ENCODE measurements at regions not wholly inside any gene's neighbourhood (a gene's known extent, or its start where the extent isn't known, plus 50 kb on each side); places are given as distances from the start of the nearest gene placed in this dataset.

DNA sequence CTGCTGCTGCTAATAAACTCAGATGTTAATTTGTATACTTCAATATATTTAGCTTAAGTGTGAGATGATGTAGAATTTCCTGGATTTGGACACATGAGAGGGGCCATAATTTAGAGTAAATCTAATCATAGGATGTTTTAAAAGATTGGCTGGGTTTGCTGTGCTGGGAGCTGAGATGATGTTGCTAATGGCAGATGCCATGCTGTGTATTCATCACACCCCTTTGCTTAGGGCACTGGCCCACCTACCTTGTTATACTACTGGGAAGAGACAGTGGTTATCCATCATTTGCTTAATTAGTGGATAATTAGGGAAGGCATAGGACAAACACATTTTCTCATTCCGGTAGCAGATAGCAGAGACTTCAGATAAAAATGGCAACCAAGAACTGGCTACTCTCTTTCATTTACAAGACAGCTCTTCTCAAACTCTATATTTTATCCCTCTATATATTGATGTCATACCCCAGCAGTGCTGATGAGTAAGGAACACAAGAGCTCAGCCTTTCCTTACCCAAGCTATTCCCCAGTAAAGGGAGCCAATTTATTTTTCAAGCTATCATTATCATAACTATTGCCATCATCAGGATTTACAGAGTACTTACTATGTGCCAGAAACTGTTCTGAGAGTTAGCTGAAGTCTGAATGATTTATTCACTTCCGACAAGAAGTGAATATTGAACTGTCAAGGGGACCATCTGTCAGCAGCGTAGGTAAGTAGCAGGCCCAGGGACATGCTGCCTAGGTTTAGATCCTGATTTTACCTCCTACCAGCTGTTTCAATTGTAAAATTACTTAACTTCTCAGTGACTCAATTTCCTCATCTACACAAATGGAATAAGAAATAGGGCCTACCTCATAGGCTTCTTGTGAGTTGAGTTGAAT is 204.6 kb upstream of the FLRT2 start:
- Histone ChIP-seq H3K27me3 (no peaks in the 10 kb centered on the region), H3K4me3 (no peak overlapping the region), H3K4me1 (no peaks in the 10 kb centered on the region), H3K9me3 (no peaks in the 10 kb centered on the region), H3K27ac (no peak overlapping the region), H3K36me3 (no peaks in the 10 kb centered on the region)
- TF ChIP-seq POLR2A (IDR thresholded peaks at IDR 0.05) (no peak), CTCF (IDR thresholded peaks at IDR 0.05) (no peak)
- DNase-seq (no peak), ATAC-seq (no peak)
- 79% methylated on average over 3 of the region's 3 CpGs for WGBS (ENCODE audit: insufficient coverage, low coverage, low lambda C conversion rate, missing lambda C conversion rate)
- intact Hi-C loops (cut with DNase I): no loop called here

DNA sequence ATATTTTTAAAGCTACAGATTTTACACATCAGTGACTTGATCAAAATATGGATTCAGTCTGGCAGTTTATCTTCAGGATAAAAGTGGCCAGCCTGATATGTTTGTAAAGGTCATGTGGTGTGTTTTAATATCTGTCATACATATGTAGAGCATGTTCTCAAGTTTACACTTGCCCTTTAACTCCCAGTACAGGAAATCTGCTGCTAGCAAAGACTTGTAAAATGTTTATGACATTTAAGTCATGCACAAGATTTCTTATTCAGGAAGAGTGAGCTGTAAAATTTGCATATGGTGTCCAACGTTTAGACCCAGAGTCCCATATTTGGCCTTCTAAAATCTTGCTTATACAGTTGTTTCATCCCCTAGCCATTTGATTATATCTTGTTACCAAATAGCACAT is 197.5 kb upstream of the FLRT2 start:
- Histone ChIP-seq H3K9me3 (no peaks in the 10 kb centered on the region), H3K36me3 (no peaks in the 10 kb centered on the region), H3K4me1 (no peaks in the 10 kb centered on the region), H3K27me3 (no peaks in the 10 kb centered on the region), H3K4me3 (no peak overlapping the region), H3K27ac (no peak overlapping the region)
- ATAC-seq: no peak
- DNase-seq: no peak
- intact Hi-C loops (cut with DNase I): no loop called here
- TF ChIP-seq POLR2A (IDR thresholded peaks at IDR 0.05) (no peak), CTCF (IDR thresholded peaks at IDR 0.05) (no peak)
- WGBS (ENCODE audit: insufficient coverage, low coverage, low lambda C conversion rate, missing lambda C conversion rate): 47% methylated on average over 1 of the region's 1 CpG

- ATAC-seq: no peak
- no peak for DNase-seq
- Histone ChIP-seq H3K27ac (no peak overlapping the region), H3K4me1 (no peaks in the 10 kb centered on the region), H3K36me3 (no peaks in the 10 kb centered on the region), H3K9me3 (no peaks in the 10 kb centered on the region), H3K27me3 (no peaks in the 10 kb centered on the region), H3K4me3 (no peak overlapping the region)
- TF ChIP-seq CTCF (IDR thresholded peaks at IDR 0.05) (no peak), POLR2A (IDR thresholded peaks at IDR 0.05) (no peak)
- WGBS (ENCODE audit: insufficient coverage, low coverage, low lambda C conversion rate, missing lambda C conversion rate): 56% methylated on average over 3 of the region's 3 CpGs
- intact Hi-C loops (cut with DNase I): no loop called here
Measured at GRCh38 chr14:85333313-85333712, 196.6 kb upstream of the FLRT2 start.

DNA sequence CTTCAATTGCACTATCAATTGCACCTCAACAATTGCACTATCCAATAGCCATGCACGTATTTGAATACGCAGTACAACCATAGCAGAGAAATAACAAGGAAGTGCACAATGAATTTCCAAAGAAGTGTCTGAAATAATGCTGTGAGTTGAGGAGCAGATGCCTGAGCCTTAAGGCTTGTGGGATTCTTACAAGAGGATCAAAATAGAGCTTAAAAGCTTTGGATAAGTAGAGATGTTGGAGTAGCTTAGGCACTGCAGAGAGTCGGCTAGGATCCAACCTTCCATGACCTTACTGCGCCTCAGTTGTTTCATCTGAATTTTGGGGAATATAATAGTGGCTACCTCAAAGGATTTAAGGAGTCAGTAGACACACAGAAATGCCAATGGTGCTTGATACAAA is 196.1 kb upstream of the FLRT2 start:
- Histone ChIP-seq H3K27me3 (no peaks in the 10 kb centered on the region), H3K9me3 (no peaks in the 10 kb centered on the region), H3K4me3 (no peak overlapping the region), H3K4me1 (no peaks in the 10 kb centered on the region), H3K36me3 (no peaks in the 10 kb centered on the region), H3K27ac (no peak overlapping the region)
- no peak for DNase-seq
- intact Hi-C loops (cut with DNase I): no loop called here
- WGBS (ENCODE audit: insufficient coverage, low coverage, low lambda C conversion rate, missing lambda C conversion rate): 92% methylated on average over 4 of the region's 4 CpGs
- no peak for TF ChIP-seq CTCF (IDR thresholded peaks at IDR 0.05)
- TF ChIP-seq POLR2A (IDR thresholded peaks at IDR 0.05): no peak
- no peak for ATAC-seq
